Muscle layer of duodenum (tissue), 2 donors: ENCODE measurements at regions not wholly inside any gene's neighbourhood (a gene's known extent, or its start where the extent isn't known, plus 50 kb on each side); places are given as distances from the start of the nearest gene placed in this dataset.
"Not testable (repeated sequence)": the region's sequence is repeated elsewhere in the genome, so short reads cannot be mapped to it uniquely, and the experiment has no call there.

Source experiments
- H3K27ac ChIP-seq: one replicate; pipeline ENCODE4 v1.7.0; 2013; ENCODE audit warnings: mild to moderate bottlenecking, low read length
- H3K27me3 ChIP-seq: one replicate; pipeline ENCODE4 v1.7.0; 2013; ENCODE audit warnings: low read depth, mild to moderate bottlenecking, control low read depth, low read length
- H3K36me3 ChIP-seq, 2 donors: one replicate each; pipeline ENCODE4 v1.7.0; 2013; ENCODE audit warnings: low read length in 2 of 2, control low read depth in 1 of 2, mild to moderate bottlenecking in 1 of 2; ENCODE audit not compliant: insufficient read depth in 2 of 2, control insufficient read depth in 1 of 2
- H3K4me1 ChIP-seq, 2 donors: one replicate each; pipeline ENCODE4 v1.7.0; 2013; ENCODE audit warnings: low read length in 2 of 2, mild to moderate bottlenecking in 2 of 2, control low read depth in 1 of 2, moderate library complexity in 1 of 2; ENCODE audit not compliant: insufficient read depth in 2 of 2, control insufficient read depth in 1 of 2
- H3K4me3 ChIP-seq, 2 donors: one replicate each; pipeline ENCODE4 v1.7.0; 2013; ENCODE audit warnings: low read length in 2 of 2, low read depth in 1 of 2, mild to moderate bottlenecking in 1 of 2
- H3K9me3 ChIP-seq, 2 donors: one replicate each; pipeline ENCODE4 v1.7.0; 2013; ENCODE audit warnings: low read length in 2 of 2, control low read depth in 1 of 2, mild to moderate bottlenecking in 1 of 2; ENCODE audit not compliant: control insufficient read depth in 1 of 2
- donor health status: healthy.

DNA sequence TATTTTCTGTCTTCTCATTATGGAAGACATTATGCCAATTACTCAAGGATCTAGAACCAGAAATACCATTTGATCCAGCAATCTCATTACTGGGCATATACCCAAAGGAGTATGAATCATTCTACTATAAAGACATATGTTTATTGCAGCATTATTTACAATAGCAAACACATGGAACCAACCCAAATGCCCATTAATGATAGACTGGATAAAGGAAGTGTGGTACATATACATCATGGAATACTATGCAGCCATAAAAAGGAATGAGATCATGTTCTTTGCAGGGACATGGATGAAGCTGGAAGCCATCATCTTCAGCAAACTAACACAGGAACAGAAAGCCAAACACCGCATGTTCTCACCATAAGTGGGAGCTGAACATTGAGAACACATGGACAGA lies 161.8 kb upstream of the DAAM1 start:
- H3K4me1 ChIP-seq, H3K27me3 ChIP-seq, H3K27ac ChIP-seq, H3K4me3 ChIP-seq, H3K9me3 ChIP-seq, H3K36me3 ChIP-seq: not testable (repeated sequence)

GRCh38 chr14:59028476-59029202 lies 159.8 kb upstream of the DAAM1 start:
- no peaks in the 10 kb centered on the region for H3K36me3 ChIP-seq
- peaks cover 0 to 4% of the 10 kb centered on the region in 2 donors for H3K4me1 ChIP-seq
- H3K27me3 ChIP-seq: no peaks in the 10 kb centered on the region
- H3K9me3 ChIP-seq: no peaks in the 10 kb centered on the region
- no peak overlapping the region for H3K4me3 ChIP-seq
- no peak overlapping the region for H3K27ac ChIP-seq

GRCh38 chr14:59032826-59033225 lies 155.6 kb upstream of the DAAM1 start:
- H3K27me3 ChIP-seq: no peaks in the 10 kb centered on the region
- no peaks in the 10 kb centered on the region for H3K36me3 ChIP-seq
- H3K9me3 ChIP-seq: no peaks in the 10 kb centered on the region
- H3K27ac ChIP-seq: no peak overlapping the region
- H3K4me1 ChIP-seq: peaks cover 0 to 4% of the 10 kb centered on the region in 2 donors
- no peak overlapping the region for H3K4me3 ChIP-seq

DNA sequence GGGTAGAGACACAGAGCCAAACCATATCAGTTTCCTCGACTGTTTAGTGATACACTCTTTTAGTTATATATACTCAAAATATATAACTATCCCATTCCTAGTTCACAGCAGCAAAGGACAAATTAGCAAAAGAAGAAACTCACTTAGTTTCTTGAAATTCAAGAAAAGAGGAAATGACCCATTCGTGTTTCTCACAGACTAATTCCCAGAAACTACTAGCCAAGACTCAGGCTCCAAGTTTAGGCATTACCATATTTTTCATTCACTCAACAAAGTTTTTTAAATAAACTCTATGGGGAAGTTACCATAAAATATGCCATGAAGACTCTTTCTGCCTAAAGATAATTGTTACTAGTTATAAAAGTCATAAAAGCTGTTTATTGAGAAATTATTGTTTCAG lies 152.3 kb upstream of the DAAM1 start:
- no peaks in the 10 kb centered on the region for H3K9me3 ChIP-seq
- no peak overlapping the region for H3K4me3 ChIP-seq
- no peaks in the 10 kb centered on the region for H3K27me3 ChIP-seq
- no peaks in the 10 kb centered on the region for H3K4me1 ChIP-seq
- no peaks in the 10 kb centered on the region for H3K36me3 ChIP-seq
- no peak overlapping the region for H3K27ac ChIP-seq

GRCh38 chr14:59037086-59037485 lies 151.4 kb upstream of the DAAM1 start:
- no peaks in the 10 kb centered on the region for H3K27me3 ChIP-seq
- H3K36me3 ChIP-seq: no peaks in the 10 kb centered on the region
- H3K4me1 ChIP-seq: no peaks in the 10 kb centered on the region
- H3K4me3 ChIP-seq: no peak overlapping the region
- H3K27ac ChIP-seq: no peak overlapping the region
- H3K9me3 ChIP-seq: no peaks in the 10 kb centered on the region

GRCh38 chr14:59037620-59038019 lies 150.8 kb upstream of the DAAM1 start:
- no peak overlapping the region for H3K27ac ChIP-seq
- H3K4me3 ChIP-seq: no peak overlapping the region
- no peaks in the 10 kb centered on the region for H3K9me3 ChIP-seq
- no peaks in the 10 kb centered on the region for H3K36me3 ChIP-seq
- no peaks in the 10 kb centered on the region for H3K27me3 ChIP-seq
- no peaks in the 10 kb centered on the region for H3K4me1 ChIP-seq

DNA sequence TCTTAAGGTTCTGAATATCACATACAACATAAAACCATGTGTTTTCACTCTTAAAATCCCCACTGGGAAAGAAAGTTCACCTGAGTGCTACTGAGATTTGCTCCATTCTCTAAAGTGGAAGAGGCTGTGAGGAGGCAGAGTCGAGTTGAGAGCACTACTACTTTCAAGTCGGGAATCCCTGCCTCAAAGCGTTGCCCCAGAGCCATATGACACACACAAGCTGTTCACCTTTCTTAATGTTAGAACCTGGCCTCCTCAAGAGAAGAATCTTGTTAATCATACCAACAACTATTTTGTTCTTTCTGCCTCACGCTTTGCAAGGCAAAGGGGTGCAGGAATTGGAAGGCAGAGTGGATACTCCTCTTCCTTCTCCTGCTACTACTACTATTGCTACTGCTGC lies 149.7 kb upstream of the DAAM1 start:
- H3K36me3 ChIP-seq: no peaks in the 10 kb centered on the region
- no peaks in the 10 kb centered on the region for H3K4me1 ChIP-seq
- H3K4me3 ChIP-seq: no peak overlapping the region
- H3K27ac ChIP-seq: no peak overlapping the region
- no peaks in the 10 kb centered on the region for H3K9me3 ChIP-seq
- H3K27me3 ChIP-seq: no peaks in the 10 kb centered on the region

DNA sequence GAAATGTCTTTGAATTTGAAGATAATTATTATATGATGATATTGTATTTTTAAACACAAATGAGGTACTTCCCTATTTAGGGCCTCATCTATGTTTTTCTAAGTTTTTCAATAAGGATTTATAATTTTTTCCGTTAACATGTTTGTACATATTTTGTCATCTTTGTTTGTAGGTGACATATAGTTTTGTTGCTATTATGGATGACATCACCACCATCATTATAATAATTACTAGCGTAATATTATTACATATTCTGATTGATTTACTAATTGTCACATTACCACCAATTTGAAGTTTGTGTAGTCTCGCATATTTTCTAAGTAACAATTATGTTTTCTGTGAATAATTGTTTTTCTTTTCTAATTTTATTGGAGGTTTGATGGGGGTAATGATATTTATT lies 147.2 kb upstream of the DAAM1 start:
- H3K4me1 ChIP-seq: no peaks in the 10 kb centered on the region
- no peak overlapping the region for H3K27ac ChIP-seq
- H3K9me3 ChIP-seq: no peaks in the 10 kb centered on the region
- H3K36me3 ChIP-seq: no peaks in the 10 kb centered on the region
- no peaks in the 10 kb centered on the region for H3K27me3 ChIP-seq
- no peak overlapping the region for H3K4me3 ChIP-seq

DNA sequence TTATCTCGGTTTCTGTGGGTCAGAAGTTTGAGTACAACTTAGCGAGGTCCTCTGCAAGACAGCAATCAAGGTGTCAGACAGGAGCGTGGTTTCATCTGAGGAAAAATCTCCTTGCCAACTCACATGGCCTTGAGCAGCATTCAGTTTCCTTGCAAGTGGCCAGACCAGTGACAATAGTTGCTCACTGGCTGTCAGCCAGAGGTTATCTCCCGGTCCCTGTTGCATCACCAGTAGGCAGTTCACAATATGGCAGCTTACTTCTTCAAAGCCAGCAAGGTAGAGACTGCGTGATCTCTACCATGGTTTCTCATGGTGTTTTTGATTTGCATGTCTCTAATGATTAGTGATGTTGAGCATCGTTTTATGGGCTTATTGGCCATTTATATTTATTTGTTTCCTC lies 143.8 kb upstream of the DAAM1 start:
- Histone ChIP-seq H3K27ac (no peak overlapping the region), H3K4me3 (no peak overlapping the region)

DNA sequence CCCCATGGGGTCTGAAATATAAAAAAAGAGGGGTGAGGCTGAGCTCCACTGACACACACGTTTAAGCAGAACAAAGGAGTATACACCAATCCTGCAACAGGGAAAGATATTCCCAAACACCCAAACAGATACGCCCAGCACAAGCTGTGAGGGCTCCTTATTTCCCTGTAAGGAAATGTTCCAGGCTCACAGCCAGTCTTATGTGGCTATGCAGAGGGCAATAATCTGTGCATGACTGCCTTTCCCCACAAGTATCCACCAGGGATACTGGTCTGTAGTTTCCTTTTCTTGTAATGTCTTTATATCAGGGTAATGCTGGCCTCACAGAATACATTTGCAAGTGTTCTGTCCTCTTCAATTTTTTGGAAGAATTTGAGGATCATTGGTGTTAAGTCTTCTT lies 141.7 kb upstream of the DAAM1 start:
- Histone ChIP-seq H3K36me3 (no peaks in the 10 kb centered on the region), H3K27me3 (no peaks in the 10 kb centered on the region), H3K27ac (no peak overlapping the region)

More for the DNA sequence above, 143.8 kb upstream of the DAAM1 start:
- Histone ChIP-seq H3K9me3 (no peaks in the 10 kb centered on the region), H3K4me1 (peaks cover 0 to 3% of the 10 kb centered on the region in 2 donors), H3K36me3 (no peaks in the 10 kb centered on the region), H3K27me3 (no peaks in the 10 kb centered on the region)

GRCh38 chr14:59055006-59055405 lies 133.5 kb upstream of the DAAM1 start:
- Histone ChIP-seq H3K4me3 (no peak overlapping the region), H3K36me3 (no peaks in the 10 kb centered on the region), H3K9me3 (no peaks in the 10 kb centered on the region)

More for the DNA sequence above, 141.7 kb upstream of the DAAM1 start:
- Histone ChIP-seq H3K9me3 (no peaks in the 10 kb centered on the region), H3K4me1 (peaks cover 0 to 3% of the 10 kb centered on the region in 2 donors), H3K4me3 (no peak overlapping the region)

DNA sequence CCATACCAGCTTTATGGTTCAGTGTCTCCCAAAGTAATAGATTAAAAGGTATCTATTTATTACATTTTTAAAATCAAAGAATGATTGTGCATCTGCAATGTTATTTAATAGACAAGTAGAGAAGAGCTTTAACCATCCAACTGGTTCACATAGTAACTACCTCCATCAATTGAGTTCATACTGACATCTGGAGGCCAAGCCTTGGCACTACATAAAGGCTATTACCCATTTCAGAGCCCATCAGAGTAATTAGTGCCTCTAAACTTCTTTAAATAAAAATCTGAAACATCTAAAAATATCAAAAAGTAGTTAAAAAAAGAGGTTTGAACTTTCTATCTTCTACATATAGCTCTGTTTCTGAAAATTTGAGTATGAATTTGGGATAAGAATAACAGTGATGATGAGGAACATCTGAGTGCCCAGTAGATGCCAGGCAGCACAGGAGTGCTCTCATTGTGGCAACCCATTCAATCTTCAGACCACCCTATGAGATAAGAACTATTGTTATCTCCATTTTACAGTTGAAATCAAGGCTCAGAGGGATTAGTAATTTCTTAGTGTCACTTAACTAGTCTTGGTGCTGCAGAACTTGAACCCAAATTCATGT lies 132.9 kb upstream of the DAAM1 start:
- Histone ChIP-seq H3K27ac (no peak overlapping the region), H3K4me3 (no peak overlapping the region), H3K9me3 (no peaks in the 10 kb centered on the region), H3K36me3 (no peaks in the 10 kb centered on the region), H3K4me1 (no peaks in the 10 kb centered on the region), H3K27me3 (no peaks in the 10 kb centered on the region)

More at GRCh38 chr14:59055006-59055405, 133.5 kb upstream of the DAAM1 start:
- H3K27me3 ChIP-seq: no peaks in the 10 kb centered on the region
- H3K4me1 ChIP-seq: no peaks in the 10 kb centered on the region
- no peak overlapping the region for H3K27ac ChIP-seq
